Left lung (tissue), 4 donors: ENCODE measurements at regions not wholly inside any gene's neighbourhood (a gene's known extent, or its start where the extent isn't known, plus 50 kb on each side); places are given as distances from the start of the nearest gene placed in this dataset.

Source experiments
- ATAC-seq: fragments of 200-7000 bp; cut with Tn5 transposase; one replicate; pipeline ENCODE4 v1.9.1; 2020; ENCODE audit warnings: moderate library complexity
- DNase-seq, 4 donors: peaks; one replicate each; pipeline ENCODE4 v3.0.0-alpha.2; 2013 to 2020
- H3K27ac ChIP-seq, 2 donors: fragments of 200-600 bp; sonication (generic) in 1 of 2; one replicate each; pipeline versions ENCODE4 v1.5.0 to v1.8.0; 2020 to 2021
- H3K27me3 ChIP-seq, 2 donors: fragments of 200-600 bp; sonication (generic) in 1 of 2; one replicate each; pipeline versions ENCODE4 v1.5.0 to v1.8.0; 2020 to 2021
- H3K36me3 ChIP-seq, 2 donors: fragments of 200-600 bp; sonication (generic) in 1 of 2; one replicate each; pipeline versions ENCODE4 v1.5.0 to v1.8.0; 2020 to 2021
- H3K4me1 ChIP-seq, 2 donors: fragments of 200-600 bp; one replicate each; pipeline ENCODE4 v1.8.0; 2021
- H3K4me3 ChIP-seq, 2 donors: fragments of 200-600 bp; sonication (generic) in 1 of 2; one replicate each; pipeline versions ENCODE4 v1.5.0 to v1.8.0; 2020 to 2021; ENCODE audit warnings: mild to moderate bottlenecking in 1 of 2
- H3K9me3 ChIP-seq, 2 donors: fragments of 200-600 bp; sonication (generic) in 1 of 2; one replicate each; pipeline versions ENCODE4 v1.5.0 to v1.8.0; 2020 to 2021
- CTCF ChIP-seq, 2 donors: fragments of 200-600 bp; sonication (generic) in 1 of 2; IDR thresholded peaks; one replicate each; pipeline versions ENCODE4 v1.5.0 to v1.8.0; 2021; ENCODE audit warnings: antibody characterized with exemption in 2 of 2
- intact Hi-C, 2 donors: fragments of 100-400 bp; cut with DNase I; formaldehyde crosslinking; loops; one replicate each; pipeline versions ENCODE4 v1.11.2 to v1.14.2; 2022
- donor health status: DM: no; HTN: yes; CAD: no.
- donor health status: DM: no; HTN: no; CAD: no.

GRCh38 chr6:155708100-155708499 is 252.5 kb upstream of the NOX3 start:
- intact Hi-C loops, result no loop called here
- Histone ChIP-seq H3K9me3 (peaks cover 0 to 9% of the 10 kb centered on the region in 2 donors), H3K27ac (no peak overlapping the region), H3K4me1 (no peaks in the 10 kb centered on the region), H3K27me3 (no peaks in the 10 kb centered on the region), H3K36me3 (no peaks in the 10 kb centered on the region), H3K4me3 (no peak overlapping the region)
- no peak for ATAC-seq
- no peak for DNase-seq
- TF ChIP-seq CTCF (IDR thresholded peaks at IDR 0.05), result no peak

DNA sequence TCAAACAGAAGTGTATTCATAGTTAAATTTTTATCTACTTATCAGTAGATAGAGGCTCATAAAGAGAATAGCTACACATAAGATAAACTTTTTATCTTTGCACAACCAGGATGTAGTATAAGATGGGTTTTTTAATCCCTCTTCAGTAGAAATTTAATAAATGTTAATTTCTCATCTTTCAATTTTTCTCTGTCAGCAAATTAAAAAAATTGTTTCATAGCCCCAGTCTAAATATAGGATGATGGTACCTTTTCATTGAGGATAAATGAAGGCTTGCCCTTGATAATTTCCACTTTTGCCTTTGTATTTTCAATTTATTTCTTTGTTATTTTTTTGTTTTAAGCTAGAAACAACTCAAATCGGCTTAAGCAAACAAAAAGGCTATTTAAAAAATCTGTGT is 251.2 kb upstream of the NOX3 start:
- H3K9me3 ChIP-seq, result peaks cover 0 to 9% of the 10 kb centered on the region in 2 donors
- intact Hi-C loops, result no loop called here
- no peaks in the 10 kb centered on the region for H3K36me3 ChIP-seq
- ATAC-seq, result no peak
- no peaks in the 10 kb centered on the region for H3K4me1 ChIP-seq
- no peak for TF ChIP-seq CTCF (IDR thresholded peaks at IDR 0.05)
- no peak for DNase-seq
- H3K27ac ChIP-seq, result no peak overlapping the region
- H3K4me3 ChIP-seq, result no peak overlapping the region
- no peaks in the 10 kb centered on the region for H3K27me3 ChIP-seq

- Histone ChIP-seq H3K27ac (no peak overlapping the region), H3K4me3 (no peak overlapping the region), H3K27me3 (no peaks in the 10 kb centered on the region), H3K36me3 (no peaks in the 10 kb centered on the region), H3K4me1 (no peaks in the 10 kb centered on the region), H3K9me3 (peaks cover 0 to 9% of the 10 kb centered on the region in 2 donors)
- intact Hi-C loops, result no loop called here
- no peak for TF ChIP-seq CTCF (IDR thresholded peaks at IDR 0.05)
- ATAC-seq (no peak), DNase-seq (no peak)
These were observed 250.7 kb upstream of the NOX3 start for GRCh38 chr6:155706341-155706740.

GRCh38 chr6:155701342-155701741 is 245.7 kb upstream of the NOX3 start:
- Histone ChIP-seq H3K4me3 (no peak overlapping the region), H3K27ac (no peak overlapping the region), H3K9me3 (peaks cover 0 to 5% of the 10 kb centered on the region in 2 donors), H3K36me3 (no peaks in the 10 kb centered on the region), H3K27me3 (no peaks in the 10 kb centered on the region), H3K4me1 (no peaks in the 10 kb centered on the region)
- no peak for DNase-seq
- TF ChIP-seq CTCF (IDR thresholded peaks at IDR 0.05), result no peak
- ATAC-seq, result no peak
- intact Hi-C loops, result no loop called here

DNA sequence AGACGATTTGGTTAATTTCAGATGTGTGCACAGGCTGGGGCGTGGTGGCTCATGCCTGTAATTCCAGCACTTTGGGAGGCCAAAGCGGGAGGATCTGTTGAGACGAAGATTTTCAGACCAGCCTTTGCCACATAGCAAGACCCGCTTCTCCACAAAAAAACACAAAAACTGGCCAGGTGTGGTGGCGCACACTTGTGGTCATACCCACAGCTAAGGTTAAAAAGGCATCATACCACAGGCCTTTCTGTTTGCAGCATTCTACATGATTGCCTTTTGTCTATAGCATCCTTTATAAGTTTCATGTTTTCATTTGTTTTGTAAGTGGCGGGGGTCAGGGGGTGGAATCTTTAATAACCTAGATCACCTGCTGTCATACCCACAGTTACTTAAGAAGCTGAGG is 239.9 kb upstream of the NOX3 start:
- no peak for ATAC-seq
- H3K36me3 ChIP-seq, result no peaks in the 10 kb centered on the region
- DNase-seq, result no peak
- H3K9me3 ChIP-seq, result no peaks in the 10 kb centered on the region
- H3K27me3 ChIP-seq, result no peaks in the 10 kb centered on the region
- no peaks in the 10 kb centered on the region for H3K4me1 ChIP-seq
- intact Hi-C loops, result loop anchor here in 1 of 2 donors (10.0 kb wide), 1 partner anchor 1469 kb away; no protein-coding TSS in a partner anchor
- H3K4me3 ChIP-seq, result no peak overlapping the region
- no peak for TF ChIP-seq CTCF (IDR thresholded peaks at IDR 0.05)
- no peak overlapping the region for H3K27ac ChIP-seq
